Lung (tissue), 11 donors: ENCODE measurements at regions not wholly inside any gene's neighbourhood (a gene's known extent, or its start where the extent isn't known, plus 50 kb on each side); places are given as distances from the start of the nearest gene placed in this dataset.

Experiments
- ATAC-seq: fragments of 200-7000 bp; cut with Tn5 transposase; one replicate; pipeline ENCODE4 v1.9.1; 2020; ENCODE audit warnings: moderate number of reproducible peaks; ENCODE audit not compliant: insufficient read depth, low FRiP score
- DNase-seq, 3 donors: peaks; one replicate each; pipeline ENCODE4 v3.0.0-alpha.2; 2013 to 2017
- H3K27ac ChIP-seq, 2 donors: one replicate each; pipeline ENCODE4 v1.5.1; 2013; ENCODE audit warnings: mild to moderate bottlenecking in 2 of 2, moderate library complexity in 2 of 2, control low read depth in 1 of 2, inconsistent platforms in 1 of 2, low read depth in 1 of 2, low read length in 1 of 2
- H3K27me3 ChIP-seq, 3 donors: one replicate each; pipeline ENCODE4 v1.5.1; 2013; ENCODE audit warnings: low read length in 2 of 3; ENCODE audit not compliant: control insufficient read depth in 3 of 3, insufficient read depth in 3 of 3
- H3K36me3 ChIP-seq, 4 donors: one replicate each; pipeline ENCODE4 v1.5.1; 2013; ENCODE audit warnings: low read length in 4 of 4, mild to moderate bottlenecking in 1 of 4, moderate library complexity in 1 of 4; ENCODE audit not compliant: control insufficient read depth in 4 of 4, insufficient read depth in 4 of 4
- H3K4me1 ChIP-seq, 5 donors: one replicate each; pipeline ENCODE4 v1.5.1; 2013; ENCODE audit warnings: low read length in 5 of 5, mild to moderate bottlenecking in 2 of 5, moderate library complexity in 1 of 5; ENCODE audit not compliant: control insufficient read depth in 5 of 5, insufficient read depth in 5 of 5
- H3K4me3 ChIP-seq: one replicate; pipeline ENCODE4 v1.5.1; 2013; ENCODE audit warnings: mild to moderate bottlenecking, control low read depth, moderate library complexity
- H3K9ac ChIP-seq, 2 donors: one replicate each; pipeline ENCODE4 v1.5.1; 2013; ENCODE audit warnings: low read length in 2 of 2, control low read depth in 1 of 2; ENCODE audit not compliant: insufficient read depth in 1 of 2
- H3K9me3 ChIP-seq, 4 donors: one replicate each; pipeline ENCODE4 v1.5.1; 2013; ENCODE audit warnings: low read length in 3 of 4, mild to moderate bottlenecking in 1 of 4, moderate library complexity in 1 of 4; ENCODE audit not compliant: control insufficient read depth in 4 of 4, insufficient read depth in 3 of 4
- WGBS, 2 donors: extraction: QIAGEN DNeasy Blood & Tissue Kit; methylation state at CpG; one replicate each; pipeline ENCODE4 v1.1.7; 2013; 5-methylcytosine and 5-hydroxymethylcytosine counted together
- TF ChIP-seq, protein P1 (sequence below): IDR thresholded peaks from 2 replicates; pipeline ENCODE4 v1.5.1; 2012; ENCODE audit warnings: mild to moderate bottlenecking; ENCODE audit errors: control extremely low read depth, extremely low read depth
- donor health status: control.
- donor health status: control.
- donor health status: Bipolar disorder and iron deficiency.
- donor health status: healthy.
- donor health status: DM: yes; HTN: yes; CAD: no.

DNA sequence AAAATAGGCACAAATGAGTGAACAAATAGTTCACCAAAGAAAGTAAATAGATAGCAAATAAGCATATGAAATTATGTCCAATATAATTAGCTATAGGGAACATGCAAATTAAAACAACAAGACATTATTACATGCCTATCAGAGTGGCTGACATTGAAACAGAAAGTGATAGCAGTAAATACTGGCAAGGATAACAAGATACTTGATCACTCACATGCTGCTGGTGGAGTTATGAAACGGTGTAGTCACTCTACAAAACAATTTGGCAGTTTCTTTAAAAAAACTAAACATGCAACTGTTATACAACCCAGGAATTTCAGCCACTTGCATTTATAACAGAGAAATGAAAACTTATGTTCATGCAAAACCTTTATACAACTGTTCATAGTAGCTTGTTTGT is 439.2 kb upstream of the ACVR2A start:
- ATAC-seq: no peak
- Histone ChIP-seq H3K36me3 (no peaks in the 10 kb centered on the region), H3K9me3 (no peaks in the 10 kb centered on the region), H3K4me3 (no peak overlapping the region), H3K4me1 (no peaks in the 10 kb centered on the region), H3K27ac (no peak overlapping the region), H3K27me3 (no peaks in the 10 kb centered on the region), H3K9ac (no peak overlapping the region)
- 17 to 59% methylated on average over 1 of the region's 1 CpG for WGBS, 2 donors
- TF ChIP-seq, protein P1, sequence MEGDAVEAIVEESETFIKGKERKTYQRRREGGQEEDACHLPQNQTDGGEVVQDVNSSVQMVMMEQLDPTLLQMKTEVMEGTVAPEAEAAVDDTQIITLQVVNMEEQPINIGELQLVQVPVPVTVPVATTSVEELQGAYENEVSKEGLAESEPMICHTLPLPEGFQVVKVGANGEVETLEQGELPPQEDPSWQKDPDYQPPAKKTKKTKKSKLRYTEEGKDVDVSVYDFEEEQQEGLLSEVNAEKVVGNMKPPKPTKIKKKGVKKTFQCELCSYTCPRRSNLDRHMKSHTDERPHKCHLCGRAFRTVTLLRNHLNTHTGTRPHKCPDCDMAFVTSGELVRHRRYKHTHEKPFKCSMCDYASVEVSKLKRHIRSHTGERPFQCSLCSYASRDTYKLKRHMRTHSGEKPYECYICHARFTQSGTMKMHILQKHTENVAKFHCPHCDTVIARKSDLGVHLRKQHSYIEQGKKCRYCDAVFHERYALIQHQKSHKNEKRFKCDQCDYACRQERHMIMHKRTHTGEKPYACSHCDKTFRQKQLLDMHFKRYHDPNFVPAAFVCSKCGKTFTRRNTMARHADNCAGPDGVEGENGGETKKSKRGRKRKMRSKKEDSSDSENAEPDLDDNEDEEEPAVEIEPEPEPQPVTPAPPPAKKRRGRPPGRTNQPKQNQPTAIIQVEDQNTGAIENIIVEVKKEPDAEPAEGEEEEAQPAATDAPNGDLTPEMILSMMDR: no peak
- DNase-seq: no peak

DNA sequence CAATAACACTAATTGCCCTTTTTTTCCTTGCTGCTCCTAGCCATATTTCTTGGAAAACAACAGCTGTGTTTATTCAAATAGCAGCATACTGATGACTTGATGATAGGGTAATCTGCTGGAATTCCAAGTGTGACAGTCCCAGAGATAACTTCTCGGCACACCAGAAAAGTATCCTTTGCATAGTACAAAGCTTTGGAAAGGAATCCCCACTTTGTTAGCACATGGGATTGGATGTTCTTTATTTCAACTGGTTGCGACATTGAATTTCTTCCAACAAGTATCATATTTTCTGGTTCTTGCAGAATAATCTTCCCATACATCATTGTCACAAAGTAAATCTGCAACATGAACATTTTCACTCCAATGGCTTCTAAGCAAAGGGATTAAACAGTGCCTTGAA is 445.8 kb upstream of the ACVR2A start:
- DNase-seq: peak; percentile 43 to 97 (median 94)
- TF ChIP-seq, protein P1: no peak

DNA sequence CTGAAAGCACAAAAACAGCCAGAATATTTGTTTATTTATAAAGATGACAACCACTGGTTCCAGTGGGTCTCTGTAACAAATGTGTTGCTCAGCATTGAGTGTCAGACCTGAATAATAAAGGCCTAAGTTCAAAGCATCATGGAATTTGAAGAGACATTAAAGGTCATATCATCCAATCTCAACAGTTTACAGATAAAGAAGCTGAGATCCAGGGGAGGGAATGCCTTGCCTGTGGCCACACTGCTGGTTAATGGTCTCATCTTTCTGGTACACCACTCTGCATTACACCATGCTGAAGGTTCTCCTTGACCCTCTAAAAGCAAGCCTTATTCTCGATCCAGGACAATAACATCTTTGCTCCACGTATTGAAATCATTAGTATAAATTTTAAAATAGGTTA is 446.5 kb upstream of the ACVR2A start:
- no peak overlapping the region for H3K4me3 ChIP-seq
- DNase-seq: peak in 1 of 3 donors; percentile 33
- H3K36me3 ChIP-seq: no peaks in the 10 kb centered on the region
- H3K4me1 ChIP-seq: peaks cover 0 to 16% (median 0%) of the 10 kb centered on the region in 5 donors
- no peaks in the 10 kb centered on the region for H3K27me3 ChIP-seq
- no peak overlapping the region for H3K27ac ChIP-seq
- 74% methylated on average over 2 of the region's 2 CpGs for WGBS, 2 donors
- TF ChIP-seq, protein P1: no peak
- no peak overlapping the region for H3K9ac ChIP-seq
- H3K9me3 ChIP-seq: no peaks in the 10 kb centered on the region
- no peak for ATAC-seq

More for the DNA sequence above, 445.8 kb upstream of the ACVR2A start:
- H3K27ac ChIP-seq: no peak overlapping the region
- no peaks in the 10 kb centered on the region for H3K36me3 ChIP-seq
- H3K9ac ChIP-seq: no peak overlapping the region
- no peak overlapping the region for H3K4me3 ChIP-seq
- WGBS, 2 donors: 63% methylated on average over 2 of the region's 2 CpGs
- H3K9me3 ChIP-seq: no peaks in the 10 kb centered on the region
- H3K4me1 ChIP-seq: peaks cover 0 to 16% (median 0%) of the 10 kb centered on the region in 5 donors
- ATAC-seq: peak; percentile 58
- H3K27me3 ChIP-seq: no peaks in the 10 kb centered on the region

DNA sequence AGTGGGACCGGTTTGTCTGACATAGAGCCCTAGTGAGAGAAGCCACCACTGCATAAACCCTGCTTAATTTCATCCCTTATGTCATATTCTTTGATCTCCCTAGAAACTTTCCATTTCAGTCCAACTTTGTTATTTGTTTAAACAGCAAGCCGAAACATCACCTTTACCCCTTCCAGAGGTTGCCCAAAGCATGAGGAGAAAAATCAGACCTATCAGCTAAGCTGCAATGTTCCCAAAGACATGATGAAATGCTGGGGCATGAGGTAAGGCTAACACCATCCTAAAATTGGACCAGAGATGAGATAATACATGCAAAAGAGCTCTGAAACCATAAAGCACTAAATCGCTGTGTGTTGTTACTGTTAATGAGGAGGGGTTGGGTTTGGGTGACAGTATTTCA is 447.9 kb upstream of the ACVR2A start:
- no peak overlapping the region for H3K9ac ChIP-seq
- H3K4me1 ChIP-seq: peaks cover 0 to 16% (median 0%) of the 10 kb centered on the region in 5 donors
- no peaks in the 10 kb centered on the region for H3K27me3 ChIP-seq
- TF ChIP-seq, protein P1: no peak
- no peak for DNase-seq
- H3K36me3 ChIP-seq: no peaks in the 10 kb centered on the region
- ATAC-seq: no peak
- no peaks in the 10 kb centered on the region for H3K9me3 ChIP-seq
- 95 to 96% methylated on average over 3 of the region's 3 CpGs for WGBS, 2 donors
- H3K4me3 ChIP-seq: no peak overlapping the region
- H3K27ac ChIP-seq: no peak overlapping the region
